Heart left ventricle (tissue), 16 donors: ENCODE measurements at regions not wholly inside any gene's neighbourhood (a gene's known extent, or its start where the extent isn't known, plus 50 kb on each side); places are given as distances from the start of the nearest gene placed in this dataset.

Source experiments
- ATAC-seq, 4 donors: fragments of 200-7000 bp; cut with Tn5 transposase; one replicate each; pipeline ENCODE4 v1.9.1; 2020 to 2022; ENCODE audit warnings: moderate library complexity in 4 of 4, mild to moderate bottlenecking in 3 of 4, moderate number of reproducible peaks in 1 of 4
- DNase-seq, 5 donors: peaks; one replicate each; pipeline ENCODE4 v3.0.0-alpha.2; 2020
- H3K27ac ChIP-seq, 12 donors: fragments of 200-600 bp; sonication (generic) in 4 of 12; one replicate each; pipeline versions ENCODE4 v1.5.0 to v1.8.0; 2016 to 2022; ENCODE audit warnings: mild to moderate bottlenecking in 2 of 12
- H3K27me3 ChIP-seq, 9 donors: fragments of 200-600 bp; sonication (generic) in 2 of 9; one replicate each; pipeline versions ENCODE4 v1.5.1 to v1.8.0; 2016 to 2022; ENCODE audit warnings: mild to moderate bottlenecking in 3 of 9
- H3K36me3 ChIP-seq, 9 donors: fragments of 200-600 bp; sonication (generic) in 2 of 9; one replicate each; pipeline versions ENCODE4 v1.5.0 to v1.8.0; 2018 to 2022; ENCODE audit warnings: mild to moderate bottlenecking in 2 of 9
- H3K4me1 ChIP-seq, 12 donors: fragments of 200-600 bp; sonication (generic) in 4 of 12; one replicate each; pipeline versions ENCODE4 v1.5.0 to v1.8.0; 2016 to 2022; ENCODE audit warnings: mild to moderate bottlenecking in 3 of 12
- H3K4me3 ChIP-seq, 12 donors: fragments of 200-600 bp; sonication (generic) in 4 of 12; one replicate each; pipeline versions ENCODE4 v1.5.0 to v1.8.0; 2017 to 2022; ENCODE audit warnings: mild to moderate bottlenecking in 9 of 12, moderate library complexity in 4 of 12
- H3K9me3 ChIP-seq, 12 donors: fragments of 200-600 bp; sonication (generic) in 4 of 12; one replicate each; pipeline versions ENCODE4 v1.5.0 to v1.8.0; 2016 to 2022; ENCODE audit warnings: mild to moderate bottlenecking in 1 of 12
- CTCF ChIP-seq, 12 donors: fragments of 200-600 bp; sonication (generic) in 4 of 12; IDR thresholded peaks; one replicate each; pipeline versions ENCODE4 v1.5.0 to v1.8.0; 2018 to 2022; ENCODE audit warnings: antibody characterized with exemption in 12 of 12, mild to moderate bottlenecking in 5 of 12
- POLR2A ChIP-seq, 2 donors: fragments of 450-650 bp; IDR thresholded peaks; one replicate each; pipeline ENCODE4 v1.6.1; 2017; ENCODE audit warnings: antibody characterized with exemption in 2 of 2, mild to moderate bottlenecking in 2 of 2, moderate library complexity in 2 of 2
- WGBS, 4 donors: extraction: QIAGEN DNeasy Blood & Tissue Kit in 2 of 4; methylation state at CpG; one replicate each; pipeline versions ENCODE4 v1.1.5 to v1.1.7; 2013 to 2018; 5-methylcytosine and 5-hydroxymethylcytosine counted together
- intact Hi-C, 10 donors: fragments of 100-400 bp; cut with DNase I; formaldehyde crosslinking; loops; one replicate each; pipeline versions ENCODE4 v1.11.1 to v1.14.2; 2022
- donor health status: ischemic (EF 13 %, LVEDD 7.1; RV severe dilation, severe dysfunction).
- donor health status: healthy with polysubstance abuse.
- donor health status: DM: no; HTN: yes; CAD: no.
- donor health status: DM: no; HTN: no; CAD: no.
- donor health status: ischemic (EF 25% LVEDD 6.9; RV normal size, moderate dysfunction).
- donor health status: ischemic (EF 25% LVEDD 5.7; RV mildly dilated, moderate dysfunction).
- donor health status: healthy.
- donor health status: DM: yes; HTN: yes; CAD: no.
- donor health status: ischemic (EF 35%, LVEDD 5.7; RV mildly dilated, moderate dysfunction).
- donor health status: nonischemic (EF 11% LVEDD 7.7; RV severe dilation, severe dysfunction).
- donor health status: DM: yes; HTN: yes; CAD: no.
- donor health status: PGD.
- donor health status: ischemic (EF 29% LVEDD 5.4; RV normal size, mild dysfunction).
- donor health status: nonischemic (EF 23%, LVEDD 6.1; RV moderate dilation, normal function).

- no peaks in the 10 kb centered on the region for H3K36me3 ChIP-seq
- peak overlapping the region in 10 of 12 donors; percentile 17 to 58 (median 52) for H3K4me3 ChIP-seq
- TF ChIP-seq POLR2A (IDR thresholded peaks at IDR 0.05) (no peak), CTCF (IDR thresholded peaks at IDR 0.05) (no peak)
- H3K9me3 ChIP-seq = no peaks in the 10 kb centered on the region
- peaks cover 0 to 8% (median 0%) of the 10 kb centered on the region in 9 donors for H3K27me3 ChIP-seq
- H3K4me1 ChIP-seq = peaks cover 0 to 22% (median 8%) of the 10 kb centered on the region in 12 donors
- 34 to 39% (median 36%) methylated on average over 20 of the region's 20 CpGs for WGBS, 4 donors
- DNase-seq = peak; percentile 77 to 86 (median 84)
- peak; percentile 73 to 86 (median 76) for ATAC-seq
- intact Hi-C loops = loop anchor here in 6 of 10 donors (1.0 to 5.0 kb wide), 5 partner anchors 50 to 93 kb away; partner anchors contain the start of gene INSIG1 (in 4 of the 6)
- H3K27ac ChIP-seq = peak overlapping the region; percentile 76 to 97 (median 86)
Measured at GRCh38 chr7:155206318-155207020, 91.2 kb upstream of the INSIG1 start.

- H3K4me3 ChIP-seq = no peak overlapping the region
- H3K4me1 ChIP-seq = peaks cover 0 to 22% (median 8%) of the 10 kb centered on the region in 12 donors
- no peaks in the 10 kb centered on the region for H3K36me3 ChIP-seq
- no peaks in the 10 kb centered on the region for H3K9me3 ChIP-seq
- intact Hi-C loops = loop anchor here in 6 of 10 donors (2.0 to 5.0 kb wide), 3 partner anchors 49 to 90 kb away; partner anchors contain the start of gene INSIG1 (in 4 of the 6)
- DNase-seq = no peak
- TF ChIP-seq CTCF (IDR thresholded peaks at IDR 0.05) (no peak), POLR2A (IDR thresholded peaks at IDR 0.05) (no peak)
- WGBS, 4 donors = 76 to 84% (median 84%) methylated on average over 13 of the region's 13 CpGs
- no peak for ATAC-seq
- H3K27me3 ChIP-seq = peaks cover 0 to 8% (median 0%) of the 10 kb centered on the region in 9 donors
- peak overlapping the region in 9 of 12 donors; percentile 79 to 97 (median 92) for H3K27ac ChIP-seq
Measured at GRCh38 chr7:155207326-155208002, 90.2 kb upstream of the INSIG1 start.

GRCh38 chr7:155208681-155209477 is 88.8 kb upstream of the INSIG1 start:
- Histone ChIP-seq H3K27ac (peak overlapping the region; percentile 32 to 87 (median 62)), H3K36me3 (no peaks in the 10 kb centered on the region), H3K27me3 (peaks cover 0 to 15% (median 2%) of the 10 kb centered on the region in 9 donors), H3K4me1 (peaks cover 0 to 22% (median 8%) of the 10 kb centered on the region in 12 donors), H3K9me3 (no peaks in the 10 kb centered on the region), H3K4me3 (no peak overlapping the region)
- no peak for TF ChIP-seq CTCF (IDR thresholded peaks at IDR 0.05)
- no peak for TF ChIP-seq POLR2A (IDR thresholded peaks at IDR 0.05)
- ATAC-seq (no peak), DNase-seq (peak in 1 of 5 donors; percentile 35)
- 48 to 62% (median 53%) methylated on average over 12 to 15 of the region's 15 CpGs for WGBS, 4 donors
- intact Hi-C loops = loop anchor here in 6 of 10 donors (5.0 kb wide), 2 partner anchors 48 to 88 kb away; partner anchors contain the start of gene INSIG1 (in 4 of the 6)
